Sigmoid colon (tissue), 4 donors: ENCODE measurements at regions not wholly inside any gene's neighbourhood (a gene's known extent, or its start where the extent isn't known, plus 50 kb on each side); places are given as distances from the start of the nearest gene placed in this dataset.

Experiments used
- EP300 ChIP-seq, 4 donors: sonication (generic); formaldehyde crosslinking; IDR thresholded peaks; one replicate each; pipeline ENCODE4 v1.6.1; 2017; ENCODE audit warnings: antibody characterized with exemption in 4 of 4
- POLR2A ChIP-seq, 2 donors: fragments of 450-650 bp; IDR thresholded peaks; one replicate each; pipeline ENCODE4 v1.6.1; 2016; ENCODE audit warnings: antibody characterized with exemption in 2 of 2, mild to moderate bottlenecking in 2 of 2, moderate library complexity in 2 of 2
- POLR2AphosphoS5 ChIP-seq, 4 donors: sonication (generic); formaldehyde crosslinking; IDR thresholded peaks; one replicate each; pipeline ENCODE4 v1.6.1; 2017; ENCODE audit warnings: antibody characterized with exemption in 4 of 4
- TF ChIP-seq, protein P1 (sequence below), 4 experiments: fragments of 450-650 bp in 3 of 4; fragments of 200-600 bp in 1 of 4; IDR thresholded peaks; one replicate each; pipeline ENCODE4 v1.5.1; 2016 to 2019; ENCODE audit warnings: antibody characterized with exemption in 4 of 4, mild to moderate bottlenecking in 3 of 4, moderate library complexity in 2 of 4

GRCh38 chr1:29729281-29729680, 493.0 kb downstream of the PTPRU start:
- TF ChIP-seq, protein P1, sequence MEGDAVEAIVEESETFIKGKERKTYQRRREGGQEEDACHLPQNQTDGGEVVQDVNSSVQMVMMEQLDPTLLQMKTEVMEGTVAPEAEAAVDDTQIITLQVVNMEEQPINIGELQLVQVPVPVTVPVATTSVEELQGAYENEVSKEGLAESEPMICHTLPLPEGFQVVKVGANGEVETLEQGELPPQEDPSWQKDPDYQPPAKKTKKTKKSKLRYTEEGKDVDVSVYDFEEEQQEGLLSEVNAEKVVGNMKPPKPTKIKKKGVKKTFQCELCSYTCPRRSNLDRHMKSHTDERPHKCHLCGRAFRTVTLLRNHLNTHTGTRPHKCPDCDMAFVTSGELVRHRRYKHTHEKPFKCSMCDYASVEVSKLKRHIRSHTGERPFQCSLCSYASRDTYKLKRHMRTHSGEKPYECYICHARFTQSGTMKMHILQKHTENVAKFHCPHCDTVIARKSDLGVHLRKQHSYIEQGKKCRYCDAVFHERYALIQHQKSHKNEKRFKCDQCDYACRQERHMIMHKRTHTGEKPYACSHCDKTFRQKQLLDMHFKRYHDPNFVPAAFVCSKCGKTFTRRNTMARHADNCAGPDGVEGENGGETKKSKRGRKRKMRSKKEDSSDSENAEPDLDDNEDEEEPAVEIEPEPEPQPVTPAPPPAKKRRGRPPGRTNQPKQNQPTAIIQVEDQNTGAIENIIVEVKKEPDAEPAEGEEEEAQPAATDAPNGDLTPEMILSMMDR (IDR thresholded peaks at IDR 0.05) = no peak
- TF ChIP-seq POLR2AphosphoS5 (IDR thresholded peaks at IDR 0.05) (no peak), POLR2A (IDR thresholded peaks at IDR 0.05) (no peak), EP300 (IDR thresholded peaks at IDR 0.05) (no peak)
